ENCODE measurements at regions not wholly inside any gene's neighbourhood (a gene's known extent, or its start where the extent isn't known, plus 50 kb on each side); places are given as distances from the start of the nearest gene placed in this dataset.
"Not testable (repeated sequence)": the region's sequence is repeated elsewhere in the genome, so short reads cannot be mapped to it uniquely, and the experiment has no call there.

GRCh38 chr3:40947022-40947421 is 252.3 kb upstream of the CTNNB1 start:
- H3K36me3 ChIP-seq (ENCODE audit: control insufficient read depth, insufficient read depth, low read length); H3K9ac ChIP-seq (ENCODE audit: low read length); H3K9me3 ChIP-seq (ENCODE audit: control insufficient read depth, low read length); H3K4me1 ChIP-seq (ENCODE audit: control insufficient read depth, insufficient read depth, low read length); H3K4me3 ChIP-seq (ENCODE audit: low read length); H3K27me3 ChIP-seq (ENCODE audit: control insufficient read depth, insufficient read depth, low read length): not testable (repeated sequence)

GRCh38 chr3:40949347-40949746 is 250.0 kb upstream of the CTNNB1 start:
- not testable (repeated sequence) for H3K9ac ChIP-seq (ENCODE audit: low read length); H3K9me3 ChIP-seq (ENCODE audit: control insufficient read depth, low read length); H3K27me3 ChIP-seq (ENCODE audit: control insufficient read depth, insufficient read depth, low read length); H3K4me1 ChIP-seq (ENCODE audit: control insufficient read depth, insufficient read depth, low read length); H3K4me3 ChIP-seq (ENCODE audit: low read length); H3K36me3 ChIP-seq (ENCODE audit: control insufficient read depth, insufficient read depth, low read length)

- Histone ChIP-seq H3K4me1 (ENCODE audit: control insufficient read depth, insufficient read depth, low read length) (no peaks in the 10 kb centered on the region), H3K9me3 (ENCODE audit: control insufficient read depth, low read length) (no peaks in the 10 kb centered on the region), H3K36me3 (ENCODE audit: control insufficient read depth, insufficient read depth, low read length) (no peaks in the 10 kb centered on the region), H3K4me3 (ENCODE audit: low read length) (no peak overlapping the region), H3K9ac (ENCODE audit: low read length) (no peak overlapping the region), H3K27me3 (ENCODE audit: control insufficient read depth, insufficient read depth, low read length) (no peaks in the 10 kb centered on the region)
These were observed 247.7 kb upstream of the CTNNB1 start for GRCh38 chr3:40951636-40952035.

GRCh38 chr3:40961104-40961857 is 238.0 kb upstream of the CTNNB1 start:
- no peaks in the 10 kb centered on the region for H3K4me1 ChIP-seq (ENCODE audit: control insufficient read depth, insufficient read depth, low read length)
- no peaks in the 10 kb centered on the region for H3K27me3 ChIP-seq (ENCODE audit: control insufficient read depth, insufficient read depth, low read length)
- H3K9me3 ChIP-seq (ENCODE audit: control insufficient read depth, low read length) = no peaks in the 10 kb centered on the region
- no peak overlapping the region for H3K9ac ChIP-seq (ENCODE audit: low read length)
- no peaks in the 10 kb centered on the region for H3K36me3 ChIP-seq (ENCODE audit: control insufficient read depth, insufficient read depth, low read length)
- H3K4me3 ChIP-seq (ENCODE audit: low read length) = no peak overlapping the region

- no peaks in the 10 kb centered on the region for H3K36me3 ChIP-seq (ENCODE audit: control insufficient read depth, insufficient read depth, low read length)
- H3K9me3 ChIP-seq (ENCODE audit: control insufficient read depth, low read length) = no peaks in the 10 kb centered on the region
- H3K4me3 ChIP-seq (ENCODE audit: low read length) = no peak overlapping the region
- no peak overlapping the region for H3K9ac ChIP-seq (ENCODE audit: low read length)
- no peaks in the 10 kb centered on the region for H3K27me3 ChIP-seq (ENCODE audit: control insufficient read depth, insufficient read depth, low read length)
- H3K4me1 ChIP-seq (ENCODE audit: control insufficient read depth, insufficient read depth, low read length) = no peaks in the 10 kb centered on the region
These were observed 236.6 kb upstream of the CTNNB1 start for GRCh38 chr3:40962721-40963120.

- Histone ChIP-seq H3K27me3 (ENCODE audit: control insufficient read depth, insufficient read depth, low read length) (no peaks in the 10 kb centered on the region), H3K4me3 (ENCODE audit: low read length) (no peak overlapping the region), H3K9ac (ENCODE audit: low read length) (no peak overlapping the region), H3K36me3 (ENCODE audit: control insufficient read depth, insufficient read depth, low read length) (no peaks in the 10 kb centered on the region), H3K4me1 (ENCODE audit: control insufficient read depth, insufficient read depth, low read length) (peaks cover 18% of the 10 kb centered on the region), H3K9me3 (ENCODE audit: control insufficient read depth, low read length) (no peaks in the 10 kb centered on the region)
These were observed 230.6 kb upstream of the CTNNB1 start for GRCh38 chr3:40968666-40969065.

- H3K4me1 ChIP-seq (ENCODE audit: control insufficient read depth, insufficient read depth, low read length) = peaks cover 18% of the 10 kb centered on the region
- no peak overlapping the region for H3K4me3 ChIP-seq (ENCODE audit: low read length)
- no peaks in the 10 kb centered on the region for H3K27me3 ChIP-seq (ENCODE audit: control insufficient read depth, insufficient read depth, low read length)
These were observed 230.0 kb upstream of the CTNNB1 start for GRCh38 chr3:40969341-40969740.

GRCh38 chr3:40969756-40970466 is 229.4 kb upstream of the CTNNB1 start:
- H3K4me1 ChIP-seq (ENCODE audit: control insufficient read depth, insufficient read depth, low read length) = peaks cover 18% of the 10 kb centered on the region
- H3K9ac ChIP-seq (ENCODE audit: low read length) = no peak overlapping the region
- H3K9me3 ChIP-seq (ENCODE audit: control insufficient read depth, low read length) = no peaks in the 10 kb centered on the region
- no peak overlapping the region for H3K4me3 ChIP-seq (ENCODE audit: low read length)
- H3K36me3 ChIP-seq (ENCODE audit: control insufficient read depth, insufficient read depth, low read length) = no peaks in the 10 kb centered on the region
- H3K27me3 ChIP-seq (ENCODE audit: control insufficient read depth, insufficient read depth, low read length) = no peaks in the 10 kb centered on the region

More at GRCh38 chr3:40969341-40969740, 230.0 kb upstream of the CTNNB1 start:
- H3K9me3 ChIP-seq (ENCODE audit: control insufficient read depth, low read length) = no peaks in the 10 kb centered on the region
- H3K36me3 ChIP-seq (ENCODE audit: control insufficient read depth, insufficient read depth, low read length) = no peaks in the 10 kb centered on the region
- H3K9ac ChIP-seq (ENCODE audit: low read length) = no peak overlapping the region

GRCh38 chr3:40971191-40972168 is 227.8 kb upstream of the CTNNB1 start:
- H3K4me1 ChIP-seq (ENCODE audit: control insufficient read depth, insufficient read depth, low read length) = peaks cover 18% of the 10 kb centered on the region
- H3K9ac ChIP-seq (ENCODE audit: low read length) = no peak overlapping the region
- H3K27me3 ChIP-seq (ENCODE audit: control insufficient read depth, insufficient read depth, low read length) = no peaks in the 10 kb centered on the region
- no peaks in the 10 kb centered on the region for H3K36me3 ChIP-seq (ENCODE audit: control insufficient read depth, insufficient read depth, low read length)
- no peaks in the 10 kb centered on the region for H3K9me3 ChIP-seq (ENCODE audit: control insufficient read depth, low read length)
- H3K4me3 ChIP-seq (ENCODE audit: low read length) = no peak overlapping the region

GRCh38 chr3:40972350-40972749 is 227.0 kb upstream of the CTNNB1 start:
- H3K27me3 ChIP-seq (ENCODE audit: control insufficient read depth, insufficient read depth, low read length) = no peaks in the 10 kb centered on the region
- H3K36me3 ChIP-seq (ENCODE audit: control insufficient read depth, insufficient read depth, low read length) = no peaks in the 10 kb centered on the region
- no peak overlapping the region for H3K4me3 ChIP-seq (ENCODE audit: low read length)
- H3K4me1 ChIP-seq (ENCODE audit: control insufficient read depth, insufficient read depth, low read length) = peaks cover 18% of the 10 kb centered on the region
- no peak overlapping the region for H3K9ac ChIP-seq (ENCODE audit: low read length)
- no peaks in the 10 kb centered on the region for H3K9me3 ChIP-seq (ENCODE audit: control insufficient read depth, low read length)

GRCh38 chr3:40973141-40973540 is 226.2 kb upstream of the CTNNB1 start:
- H3K9me3 ChIP-seq (ENCODE audit: control insufficient read depth, low read length) = no peaks in the 10 kb centered on the region
- H3K4me3 ChIP-seq (ENCODE audit: low read length) = no peak overlapping the region
- peaks cover 18% of the 10 kb centered on the region for H3K4me1 ChIP-seq (ENCODE audit: control insufficient read depth, insufficient read depth, low read length)
- H3K9ac ChIP-seq (ENCODE audit: low read length) = no peak overlapping the region
- no peaks in the 10 kb centered on the region for H3K36me3 ChIP-seq (ENCODE audit: control insufficient read depth, insufficient read depth, low read length)
- no peaks in the 10 kb centered on the region for H3K27me3 ChIP-seq (ENCODE audit: control insufficient read depth, insufficient read depth, low read length)

GRCh38 chr3:40975711-40976121 is 223.6 kb upstream of the CTNNB1 start:
- Histone ChIP-seq H3K9ac (ENCODE audit: low read length) (no peak overlapping the region), H3K9me3 (ENCODE audit: control insufficient read depth, low read length) (no peaks in the 10 kb centered on the region), H3K27me3 (ENCODE audit: control insufficient read depth, insufficient read depth, low read length) (no peaks in the 10 kb centered on the region), H3K4me1 (ENCODE audit: control insufficient read depth, insufficient read depth, low read length) (peaks cover 17% of the 10 kb centered on the region), H3K36me3 (ENCODE audit: control insufficient read depth, insufficient read depth, low read length) (no peaks in the 10 kb centered on the region), H3K4me3 (ENCODE audit: low read length) (no peak overlapping the region)

Measured in mucosa of stomach (tissue), 1 donor.